ENCODE measurements at regions not wholly inside any gene's neighbourhood (a gene's known extent, or its start where the extent isn't known, plus 50 kb on each side); places are given as distances from the start of the nearest gene placed in this dataset.

DNA sequence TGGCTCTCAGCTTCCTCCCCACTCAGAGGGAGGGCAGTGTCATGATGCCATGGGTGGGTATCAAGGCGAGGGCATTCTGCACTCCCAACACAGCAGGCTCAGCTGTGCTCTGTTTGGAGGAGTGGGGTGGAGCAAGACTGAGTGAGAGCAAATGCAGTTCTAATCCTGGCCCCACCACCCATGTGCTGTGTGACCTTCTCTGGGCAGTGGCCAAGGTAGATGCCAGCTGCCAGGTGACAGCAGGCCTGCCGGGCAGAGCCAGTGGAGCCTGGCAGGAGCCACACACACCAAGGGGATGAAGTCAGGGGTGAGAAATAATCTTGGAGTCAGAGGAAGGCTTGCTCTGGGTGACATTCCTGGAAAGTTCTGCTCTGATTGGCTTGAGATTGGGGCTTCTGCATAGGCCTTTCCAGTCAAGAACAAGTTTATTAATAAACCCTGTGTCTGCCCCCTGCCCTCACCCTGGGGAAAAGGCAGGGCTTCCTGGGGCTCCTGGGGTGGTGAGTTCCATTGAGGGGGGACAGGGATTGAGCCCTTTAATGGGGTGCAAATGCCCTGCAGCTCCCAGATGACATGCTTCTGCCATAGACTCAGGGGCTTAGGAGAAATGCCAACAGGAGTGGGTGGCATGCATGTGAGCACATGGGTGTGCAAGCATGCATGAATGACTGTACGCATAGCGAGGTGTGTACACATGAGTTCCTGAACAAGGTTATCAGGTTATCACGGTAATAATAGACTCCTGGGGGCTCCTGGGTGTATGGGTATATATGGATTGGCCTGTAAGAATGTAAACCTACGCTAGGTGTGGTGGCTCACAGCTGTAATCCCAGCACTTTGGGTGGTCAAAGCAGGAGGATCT, 134.2 kb downstream of the MRPL14 start:
- TF ChIP-seq POLR2AphosphoS5 (IDR thresholded peaks at IDR 0.05; ENCODE audit: low read depth) = no peak
- TF ChIP-seq, protein P1, sequence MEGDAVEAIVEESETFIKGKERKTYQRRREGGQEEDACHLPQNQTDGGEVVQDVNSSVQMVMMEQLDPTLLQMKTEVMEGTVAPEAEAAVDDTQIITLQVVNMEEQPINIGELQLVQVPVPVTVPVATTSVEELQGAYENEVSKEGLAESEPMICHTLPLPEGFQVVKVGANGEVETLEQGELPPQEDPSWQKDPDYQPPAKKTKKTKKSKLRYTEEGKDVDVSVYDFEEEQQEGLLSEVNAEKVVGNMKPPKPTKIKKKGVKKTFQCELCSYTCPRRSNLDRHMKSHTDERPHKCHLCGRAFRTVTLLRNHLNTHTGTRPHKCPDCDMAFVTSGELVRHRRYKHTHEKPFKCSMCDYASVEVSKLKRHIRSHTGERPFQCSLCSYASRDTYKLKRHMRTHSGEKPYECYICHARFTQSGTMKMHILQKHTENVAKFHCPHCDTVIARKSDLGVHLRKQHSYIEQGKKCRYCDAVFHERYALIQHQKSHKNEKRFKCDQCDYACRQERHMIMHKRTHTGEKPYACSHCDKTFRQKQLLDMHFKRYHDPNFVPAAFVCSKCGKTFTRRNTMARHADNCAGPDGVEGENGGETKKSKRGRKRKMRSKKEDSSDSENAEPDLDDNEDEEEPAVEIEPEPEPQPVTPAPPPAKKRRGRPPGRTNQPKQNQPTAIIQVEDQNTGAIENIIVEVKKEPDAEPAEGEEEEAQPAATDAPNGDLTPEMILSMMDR (IDR thresholded peaks at IDR 0.05; ENCODE audit: insufficient read depth, low read length) = no peak
